WERI-Rb-1 (cell line): ENCODE measurements at regions not wholly inside any gene's neighbourhood (a gene's known extent, or its start where the extent isn't known, plus 50 kb on each side); places are given as distances from the start of the nearest gene placed in this dataset.

ENCODE experiments used
- DNase-seq: peaks from one replicate; pipeline ENCODE4 v3.0.0-alpha.2; 2020
- H3K27ac ChIP-seq: fragments of 250-450 bp; sonication (Bioruptor Pico); 2 replicates; pipeline ENCODE4 v1.5.1; 2020; ENCODE audit warnings: mild to moderate bottlenecking, moderate library complexity
- H3K27me3 ChIP-seq: fragments of 250-450 bp; sonication (Bioruptor Pico); 2 replicates; pipeline ENCODE4 v1.5.1; 2021; ENCODE audit warnings: mild to moderate bottlenecking, low read depth, moderate library complexity; ENCODE audit not compliant: insufficient read depth, severe bottlenecking
- H3K36me3 ChIP-seq: fragments of 250-450 bp; sonication (Bioruptor Pico); 2 replicates; pipeline ENCODE4 v1.5.1; 2020; ENCODE audit warnings: mild to moderate bottlenecking, moderate library complexity
- H3K4me3 ChIP-seq: 2 replicates; pipeline ENCODE4 v1.5.1; 2011; ENCODE audit warnings: low read depth, mild to moderate bottlenecking, control low read depth, low read length
- H3K9me3 ChIP-seq: fragments of 250-450 bp; sonication (Bioruptor Pico); 2 replicates; pipeline ENCODE4 v1.5.1; 2021; ENCODE audit warnings: mild to moderate bottlenecking, moderate library complexity; ENCODE audit not compliant: severe bottlenecking
- CTCF ChIP-seq: IDR thresholded peaks from 2 replicates; pipeline ENCODE4 v1.5.1; 2011; ENCODE audit warnings: low read depth, mild to moderate bottlenecking, control low read depth, inconsistent platforms, low read length

GRCh38 chrX:45699158-45699557 lies 498.5 kb upstream of the DIPK2B start:
- Histone ChIP-seq H3K4me3 (no peak overlapping the region), H3K27ac (no peak overlapping the region), H3K36me3 (no peaks in the 10 kb centered on the region), H3K9me3 (peaks cover 4% of the 10 kb centered on the region), H3K27me3 (peaks cover 12% of the 10 kb centered on the region)
- DNase-seq: no peak
- TF ChIP-seq CTCF: no peak

- no peak for DNase-seq
- TF ChIP-seq CTCF: no peak
Observed at GRCh38 chrX:45697591-45697990, 496.9 kb upstream of the DIPK2B start.

GRCh38 chrX:45696736-45697135 lies 496.1 kb upstream of the DIPK2B start:
- DNase-seq: no peak
- no peak for TF ChIP-seq CTCF
- Histone ChIP-seq H3K9me3 (no peaks in the 10 kb centered on the region), H3K4me3 (no peak overlapping the region), H3K27me3 (peaks cover 7% of the 10 kb centered on the region), H3K36me3 (no peaks in the 10 kb centered on the region), H3K27ac (no peak overlapping the region)

More at GRCh38 chrX:45697591-45697990, 496.9 kb upstream of the DIPK2B start:
- Histone ChIP-seq H3K27ac (no peak overlapping the region), H3K36me3 (no peaks in the 10 kb centered on the region), H3K4me3 (no peak overlapping the region), H3K9me3 (peaks cover 4% of the 10 kb centered on the region), H3K27me3 (peaks cover 7% of the 10 kb centered on the region)

GRCh38 chrX:45689971-45690370 lies 489.3 kb upstream of the DIPK2B start:
- Histone ChIP-seq H3K27me3 (no peaks in the 10 kb centered on the region), H3K9me3 (no peaks in the 10 kb centered on the region), H3K4me3 (no peak overlapping the region), H3K36me3 (no peaks in the 10 kb centered on the region), H3K27ac (no peak overlapping the region)
- no peak for TF ChIP-seq CTCF
- DNase-seq: no peak

- DNase-seq: no peak
- Histone ChIP-seq H3K27me3 (no peaks in the 10 kb centered on the region), H3K36me3 (no peaks in the 10 kb centered on the region), H3K27ac (no peak overlapping the region), H3K4me3 (no peak overlapping the region), H3K9me3 (no peaks in the 10 kb centered on the region)
- TF ChIP-seq CTCF: no peak
Observed at GRCh38 chrX:45683914-45684313, 483.2 kb upstream of the DIPK2B start.

GRCh38 chrX:45681891-45682290 lies 481.2 kb upstream of the DIPK2B start:
- H3K27ac ChIP-seq: no peak overlapping the region
- H3K4me3 ChIP-seq: no peak overlapping the region
- no peaks in the 10 kb centered on the region for H3K9me3 ChIP-seq
- no peak for DNase-seq
- no peaks in the 10 kb centered on the region for H3K27me3 ChIP-seq
- no peaks in the 10 kb centered on the region for H3K36me3 ChIP-seq
- TF ChIP-seq CTCF: no peak
